ENCODE measurements at regions not wholly inside any gene's neighbourhood (a gene's known extent, or its start where the extent isn't known, plus 50 kb on each side); places are given as distances from the start of the nearest gene placed in this dataset.

DNA sequence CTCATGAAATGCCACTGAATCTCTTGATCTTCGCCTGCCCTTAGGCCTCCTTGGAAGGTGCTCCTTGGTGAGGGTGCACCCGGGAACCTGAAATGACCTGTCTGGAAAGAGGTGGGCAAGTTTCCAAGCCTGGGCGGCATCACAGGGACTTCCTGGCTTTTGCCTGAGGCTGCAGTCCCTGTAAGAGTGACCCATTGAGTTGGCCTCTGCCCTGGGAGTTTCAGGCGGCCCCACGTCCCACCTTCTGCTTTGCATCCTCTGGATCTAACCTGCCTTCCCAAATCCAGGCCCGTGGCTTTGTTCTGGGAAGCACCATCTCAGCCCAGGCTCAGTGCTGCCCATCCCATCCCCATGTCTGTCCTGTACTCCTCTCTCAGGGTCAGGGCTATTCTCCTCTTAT lies 356.4 kb downstream of the RPS24 start:
- H3K4me1 Mint-ChIP-seq (ENCODE audit: low read depth) = no peaks in the 10 kb centered on the region
- no peak overlapping the region for H3K27ac Mint-ChIP-seq
- H3K4me3 Mint-ChIP-seq = no peak overlapping the region
- ChIA-PET CTCF (no interaction called here), POLR2A (no interaction called here)
- no peaks in the 10 kb centered on the region for H3K9me3 Mint-ChIP-seq
- H3K27me3 Mint-ChIP-seq = peaks cover 3% of the 10 kb centered on the region
- H3K36me3 Mint-ChIP-seq = no peaks in the 10 kb centered on the region
- DNase-seq = no peak
- intact Hi-C loops (cut with micrococcal nuclease) = no loop called here

GRCh38 chr10:78390817-78391216 lies 357.2 kb downstream of the RPS24 start:
- no peaks in the 10 kb centered on the region for H3K4me1 Mint-ChIP-seq (ENCODE audit: low read depth)
- peaks cover 3% of the 10 kb centered on the region for H3K27me3 Mint-ChIP-seq
- H3K9me3 Mint-ChIP-seq = no peaks in the 10 kb centered on the region
- no peak overlapping the region for H3K4me3 Mint-ChIP-seq
- intact Hi-C loops (cut with micrococcal nuclease) = no loop called here
- CTCF ChIA-PET = no interaction called here
- no peak overlapping the region for H3K27ac Mint-ChIP-seq
- POLR2A ChIA-PET = no interaction called here
- H3K36me3 Mint-ChIP-seq = no peaks in the 10 kb centered on the region
- no peak for DNase-seq

DNA sequence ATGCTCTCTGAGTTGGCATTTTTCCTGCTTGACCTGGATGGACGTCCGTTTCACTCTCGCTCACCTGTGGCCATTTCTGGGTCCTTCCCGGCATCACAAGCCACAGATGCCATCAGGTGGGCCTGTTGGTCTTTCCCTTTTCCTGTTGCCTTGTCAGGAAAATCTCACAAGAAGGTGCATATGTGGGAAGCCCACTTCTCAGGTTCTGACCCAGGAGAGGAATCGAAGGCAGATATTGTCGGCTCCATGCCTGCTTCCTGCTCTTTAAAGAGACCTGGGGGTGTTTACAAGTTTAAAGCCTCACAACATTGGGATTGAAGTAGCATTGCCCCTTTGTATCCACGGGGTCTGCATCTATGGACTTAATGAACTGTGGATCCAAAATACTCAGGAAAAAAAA lies 357.9 kb downstream of the RPS24 start:
- POLR2A ChIA-PET = no interaction called here

DNA sequence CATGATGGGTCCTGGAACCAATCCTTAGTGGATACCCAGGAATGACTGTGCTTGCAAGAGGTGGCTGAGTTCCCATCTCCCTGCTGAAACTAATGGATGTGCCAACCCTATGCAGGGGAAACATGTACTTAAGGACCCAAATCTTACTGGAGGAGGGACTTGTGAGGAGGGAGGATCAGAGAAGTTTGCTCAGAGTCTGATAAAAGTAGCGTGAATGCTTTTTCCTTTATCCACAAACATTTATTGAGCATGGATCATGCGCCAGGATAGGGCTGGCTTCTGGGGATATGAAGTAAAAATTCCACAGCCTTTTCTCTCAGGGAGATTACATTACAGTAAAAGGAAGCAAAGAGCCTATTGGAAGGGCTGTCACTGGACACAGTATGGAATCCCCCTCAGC lies 358.5 kb downstream of the RPS24 start:
- H3K9me3 Mint-ChIP-seq = no peaks in the 10 kb centered on the region
- no peaks in the 10 kb centered on the region for H3K4me1 Mint-ChIP-seq (ENCODE audit: low read depth)
- H3K36me3 Mint-ChIP-seq = no peaks in the 10 kb centered on the region
- CTCF ChIA-PET = no interaction called here
- POLR2A ChIA-PET = no interaction called here
- H3K4me3 Mint-ChIP-seq = no peak overlapping the region
- DNase-seq = no peak
- no peak overlapping the region for H3K27ac Mint-ChIP-seq
- H3K27me3 Mint-ChIP-seq = peaks cover 3% of the 10 kb centered on the region
- intact Hi-C loops (cut with micrococcal nuclease) = no loop called here

More for the DNA sequence above, 357.9 kb downstream of the RPS24 start:
- Mint-ChIP-seq H3K4me3 (no peak overlapping the region), H3K27me3 (peaks cover 3% of the 10 kb centered on the region), H3K9me3 (no peaks in the 10 kb centered on the region), H3K36me3 (no peaks in the 10 kb centered on the region), H3K27ac (no peak overlapping the region), H3K4me1 (ENCODE audit: low read depth) (no peaks in the 10 kb centered on the region)
- CTCF ChIA-PET = no interaction called here
- DNase-seq = no peak
- intact Hi-C loops (cut with micrococcal nuclease) = no loop called here

DNA sequence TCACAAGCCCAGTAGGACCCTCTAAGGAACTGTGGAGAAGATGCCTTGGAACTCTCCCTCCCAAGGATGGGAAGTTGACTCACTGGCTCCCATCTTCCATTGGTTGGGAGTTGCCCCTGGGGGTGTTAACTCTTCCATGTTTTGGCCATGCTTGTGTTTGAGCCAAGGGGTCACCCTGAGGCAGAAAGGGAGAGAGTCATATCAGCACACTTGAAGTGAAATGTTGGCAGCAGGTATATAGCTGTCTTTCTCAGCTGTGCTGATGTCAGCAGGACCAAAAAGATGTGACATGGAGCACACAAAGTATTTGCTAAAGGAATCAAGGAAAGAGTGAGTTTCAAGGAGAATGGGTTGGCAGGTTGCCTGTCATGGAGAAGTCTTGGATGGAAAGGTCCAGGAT lies 359.4 kb downstream of the RPS24 start:
- no peaks in the 10 kb centered on the region for H3K36me3 Mint-ChIP-seq
- POLR2A ChIA-PET = no interaction called here
- no peaks in the 10 kb centered on the region for H3K9me3 Mint-ChIP-seq
- H3K27me3 Mint-ChIP-seq = peaks cover 2% of the 10 kb centered on the region
- H3K27ac Mint-ChIP-seq = no peak overlapping the region
- no peak overlapping the region for H3K4me3 Mint-ChIP-seq
- CTCF ChIA-PET = no interaction called here
- DNase-seq = no peak
- no peaks in the 10 kb centered on the region for H3K4me1 Mint-ChIP-seq (ENCODE audit: low read depth)
- intact Hi-C loops (cut with micrococcal nuclease) = no loop called here

DNA sequence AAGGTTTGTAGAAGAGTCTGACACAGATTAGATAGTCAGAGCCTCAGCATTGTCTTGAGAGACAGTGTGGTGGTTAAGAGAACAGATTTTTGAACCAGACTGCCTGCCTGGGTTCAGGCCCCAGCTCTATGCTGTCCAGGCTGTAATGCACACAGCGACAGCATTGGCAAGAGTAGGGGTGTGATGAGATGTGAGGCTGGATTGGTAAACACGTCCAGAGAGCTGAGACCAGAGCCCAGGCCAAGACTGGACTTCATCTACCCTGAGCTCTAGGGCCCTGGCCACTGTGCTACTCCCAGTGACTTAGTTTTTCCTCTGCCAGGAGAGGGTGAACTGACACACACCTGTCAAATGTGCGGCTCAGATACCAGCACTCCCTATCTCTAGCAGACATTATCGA lies 360.4 kb downstream of the RPS24 start:
- ChIA-PET CTCF (no interaction called here), POLR2A (no interaction called here)
- no peak for DNase-seq
- intact Hi-C loops (cut with micrococcal nuclease) = no loop called here
- no peak overlapping the region for H3K27ac Mint-ChIP-seq
- no peaks in the 10 kb centered on the region for H3K4me1 Mint-ChIP-seq (ENCODE audit: low read depth)
- no peaks in the 10 kb centered on the region for H3K36me3 Mint-ChIP-seq
- H3K27me3 Mint-ChIP-seq = no peaks in the 10 kb centered on the region
- H3K9me3 Mint-ChIP-seq = no peaks in the 10 kb centered on the region
- no peak overlapping the region for H3K4me3 Mint-ChIP-seq

- ChIA-PET POLR2A (no interaction called here), CTCF (no interaction called here)
- no peak for DNase-seq
- Mint-ChIP-seq H3K4me3 (no peak overlapping the region), H3K4me1 (ENCODE audit: low read depth) (no peaks in the 10 kb centered on the region), H3K27ac (no peak overlapping the region), H3K27me3 (no peaks in the 10 kb centered on the region), H3K9me3 (no peaks in the 10 kb centered on the region), H3K36me3 (no peaks in the 10 kb centered on the region)
- intact Hi-C loops (cut with micrococcal nuclease) = no loop called here
Measured at GRCh38 chr10:78395162-78395561, 361.5 kb downstream of the RPS24 start.

GRCh38 chr10:78396754-78397153 lies 363.1 kb downstream of the RPS24 start:
- Mint-ChIP-seq H3K4me1 (ENCODE audit: low read depth) (no peaks in the 10 kb centered on the region), H3K4me3 (no peak overlapping the region), H3K27me3 (no peaks in the 10 kb centered on the region), H3K9me3 (no peaks in the 10 kb centered on the region), H3K36me3 (no peaks in the 10 kb centered on the region), H3K27ac (no peak overlapping the region)
- intact Hi-C loops (cut with micrococcal nuclease) = no loop called here
- ChIA-PET CTCF (no interaction called here), POLR2A (no interaction called here)
- no peak for DNase-seq

DNA sequence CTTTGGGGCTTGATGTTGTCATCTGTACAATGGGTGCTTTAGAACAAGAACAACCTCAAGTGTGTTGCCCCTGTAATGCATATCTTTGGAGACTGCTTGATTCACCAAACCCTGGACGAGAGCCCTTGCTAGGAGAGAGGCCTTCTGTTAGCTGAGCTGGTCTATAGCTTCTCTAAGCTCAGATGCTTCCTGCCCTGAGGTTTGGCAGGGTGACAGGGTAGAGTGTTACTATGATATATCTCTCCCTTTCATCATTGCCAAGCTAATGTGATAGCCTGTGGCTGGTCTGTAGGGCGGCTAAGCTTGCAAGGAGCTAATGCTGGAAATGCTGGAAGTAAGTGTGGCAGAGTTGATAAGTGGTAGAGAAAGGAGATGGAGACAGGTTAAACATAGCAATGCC lies 364.1 kb downstream of the RPS24 start:
- intact Hi-C loops (cut with micrococcal nuclease) = no loop called here
- Mint-ChIP-seq H3K36me3 (no peaks in the 10 kb centered on the region), H3K27ac (no peak overlapping the region), H3K4me3 (no peak overlapping the region), H3K27me3 (no peaks in the 10 kb centered on the region), H3K4me1 (ENCODE audit: low read depth) (no peaks in the 10 kb centered on the region), H3K9me3 (no peaks in the 10 kb centered on the region)
- DNase-seq = no peak
- ChIA-PET CTCF (interaction anchor here (1.4 kb wide), 1 partner anchor 10 kb away, joined by 4 read pairs; no protein-coding TSS in a partner anchor), POLR2A (no interaction called here)

DNA sequence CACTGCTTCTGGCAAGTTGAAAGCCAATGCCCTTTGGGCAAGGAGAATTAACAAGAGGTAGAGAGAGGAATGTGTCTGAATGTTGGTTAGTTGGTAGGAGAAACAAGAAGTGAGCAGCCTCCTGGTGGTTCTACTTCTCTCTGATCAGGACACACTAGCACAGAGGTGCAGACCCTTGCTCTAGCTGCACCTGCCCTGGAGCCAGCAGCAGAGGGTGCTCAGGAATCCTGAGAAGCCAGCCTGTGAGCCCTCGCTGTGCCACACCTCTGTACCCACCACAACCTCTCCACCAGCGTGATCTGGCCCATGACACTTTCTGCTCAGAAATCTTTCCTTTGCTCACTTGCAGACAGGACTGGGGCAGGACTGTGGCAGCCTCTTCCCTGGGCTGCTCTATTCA lies 364.7 kb downstream of the RPS24 start:
- H3K27ac Mint-ChIP-seq = no peak overlapping the region
- intact Hi-C loops (cut with micrococcal nuclease) = no loop called here
- POLR2A ChIA-PET = no interaction called here
- no peak overlapping the region for H3K4me3 Mint-ChIP-seq
- DNase-seq = no peak
- no peaks in the 10 kb centered on the region for H3K4me1 Mint-ChIP-seq (ENCODE audit: low read depth)
- CTCF ChIA-PET = interaction anchor here (1.4 kb wide), 1 partner anchor 9 kb away, joined by 4 read pairs; no protein-coding TSS in a partner anchor
- no peaks in the 10 kb centered on the region for H3K9me3 Mint-ChIP-seq
- H3K36me3 Mint-ChIP-seq = no peaks in the 10 kb centered on the region
- H3K27me3 Mint-ChIP-seq = no peaks in the 10 kb centered on the region

- no peak overlapping the region for H3K4me3 Mint-ChIP-seq
- CTCF ChIA-PET = no interaction called here
- intact Hi-C loops (cut with micrococcal nuclease) = no loop called here
- peaks cover 4% of the 10 kb centered on the region for H3K4me1 Mint-ChIP-seq (ENCODE audit: low read depth)
- H3K9me3 Mint-ChIP-seq = no peaks in the 10 kb centered on the region
- no peak overlapping the region for H3K27ac Mint-ChIP-seq
- H3K36me3 Mint-ChIP-seq = no peaks in the 10 kb centered on the region
- peaks cover 6% of the 10 kb centered on the region for H3K27me3 Mint-ChIP-seq
- POLR2A ChIA-PET = no interaction called here
- no peak for DNase-seq
Measured at GRCh38 chr10:78401624-78402367, 368.1 kb downstream of the RPS24 start.

- ChIA-PET POLR2A (no interaction called here), CTCF (no interaction called here)
- no peaks in the 10 kb centered on the region for H3K9me3 Mint-ChIP-seq
- no peaks in the 10 kb centered on the region for H3K36me3 Mint-ChIP-seq
- no peak overlapping the region for H3K27ac Mint-ChIP-seq
- no peak for DNase-seq
- H3K27me3 Mint-ChIP-seq = peaks cover 9% of the 10 kb centered on the region
- peaks cover 8% of the 10 kb centered on the region for H3K4me1 Mint-ChIP-seq (ENCODE audit: low read depth)
- intact Hi-C loops (cut with micrococcal nuclease) = no loop called here
- no peak overlapping the region for H3K4me3 Mint-ChIP-seq
Measured at GRCh38 chr10:78402591-78402990, 368.9 kb downstream of the RPS24 start.

GRCh38 chr10:78403781-78404180 lies 370.1 kb downstream of the RPS24 start:
- Mint-ChIP-seq H3K9me3 (no peaks in the 10 kb centered on the region), H3K4me3 (no peak overlapping the region), H3K27ac (no peak overlapping the region), H3K27me3 (peaks cover 9% of the 10 kb centered on the region), H3K36me3 (no peaks in the 10 kb centered on the region), H3K4me1 (ENCODE audit: low read depth) (peaks cover 8% of the 10 kb centered on the region)
- CTCF ChIA-PET = no interaction called here
- POLR2A ChIA-PET = no interaction called here
- DNase-seq = no peak
- intact Hi-C loops (cut with micrococcal nuclease) = no loop called here
